ENCODE measurements at regions not wholly inside any gene's neighbourhood (a gene's known extent, or its start where the extent isn't known, plus 50 kb on each side); places are given as distances from the start of the nearest gene placed in this dataset.
A peak's percentile ranks its signal among the peaks of the same experiment; 100 is the strongest.

- no peak for DNase-seq
Measured at GRCh38 chr4:3832536-3833220, 66.5 kb downstream of the ADRA2C start.

GRCh38 chr4:3833326-3833989 is 67.3 kb downstream of the ADRA2C start:
- DNase-seq: no peak

- no peak for DNase-seq
Measured at GRCh38 chr4:3834186-3834662, 68.0 kb downstream of the ADRA2C start.

- no peak for DNase-seq
Measured at GRCh38 chr4:3834663-3835521, 68.7 kb downstream of the ADRA2C start.

- no peak for DNase-seq
Measured at GRCh38 chr4:3835527-3836405, 69.6 kb downstream of the ADRA2C start.

- DNase-seq: no peak
Measured at GRCh38 chr4:3836406-3836755, 70.2 kb downstream of the ADRA2C start.

GRCh38 chr4:3836756-3837601 is 70.8 kb downstream of the ADRA2C start:
- no peak for DNase-seq

GRCh38 chr4:3838437-3839380 is 72.5 kb downstream of the ADRA2C start:
- DNase-seq: no peak

GRCh38 chr4:3845094-3845743 is 79.0 kb downstream of the ADRA2C start:
- no peak for DNase-seq

- DNase-seq: no peak
Measured at GRCh38 chr4:3845744-3846429, 79.7 kb downstream of the ADRA2C start.

- no peak for DNase-seq
Measured at GRCh38 chr4:3847211-3847940, 81.2 kb downstream of the ADRA2C start.

- DNase-seq: no peak
Measured at GRCh38 chr4:3848323-3848722, 82.1 kb downstream of the ADRA2C start.

- DNase-seq: no peak
Measured at GRCh38 chr4:3849140-3849539, 83.0 kb downstream of the ADRA2C start.

GRCh38 chr4:3850128-3850527 is 83.9 kb downstream of the ADRA2C start:
- no peak for DNase-seq

GRCh38 chr4:3851211-3851610 is 85.0 kb downstream of the ADRA2C start:
- DNase-seq: peak; percentile 38

GRCh38 chr4:3851881-3852280 is 85.7 kb downstream of the ADRA2C start:
- no peak for DNase-seq

GRCh38 chr4:3852309-3852708 is 86.1 kb downstream of the ADRA2C start:
- no peak for DNase-seq

GRCh38 chr4:3852711-3853110 is 86.5 kb downstream of the ADRA2C start:
- no peak for DNase-seq
